Transverse colon (tissue), 4 donors: ENCODE measurements at regions not wholly inside any gene's neighbourhood (a gene's known extent, or its start where the extent isn't known, plus 50 kb on each side); places are given as distances from the start of the nearest gene placed in this dataset.

Experiments used
- DNase-seq: peaks from one replicate; pipeline ENCODE4 v3.0.0-alpha.2; 2019
- H3K27ac ChIP-seq, 4 donors: fragments of 200-600 bp; sonication (generic); 2 replicates each; pipeline ENCODE4 v1.5.1; 2016 to 2018; ENCODE audit warnings: inconsistent platforms in 4 of 4
- H3K27me3 ChIP-seq: fragments of 200-600 bp; sonication (generic); 2 replicates; pipeline ENCODE4 v1.5.1; 2017; ENCODE audit warnings: inconsistent platforms
- H3K36me3 ChIP-seq, 4 donors: fragments of 200-600 bp; sonication (generic); 2 replicates each; pipeline ENCODE4 v1.5.1; 2017 to 2019; ENCODE audit warnings: inconsistent platforms in 4 of 4
- H3K4me1 ChIP-seq, 4 donors: fragments of 200-600 bp; sonication (generic); 2 replicates each; pipeline ENCODE4 v1.5.1; 2017 to 2020; ENCODE audit warnings: inconsistent platforms in 4 of 4
- H3K4me3 ChIP-seq, 4 donors: fragments of 200-600 bp; sonication (generic); 1 replicate in 1 of 4; 2 replicates in 3 of 4; pipeline versions ENCODE4 v1.5.1 to v1.6.1; 2017 to 2019; ENCODE audit warnings: inconsistent platforms in 4 of 4
- H3K9me3 ChIP-seq, 2 donors: fragments of 200-600 bp; sonication (generic); 2 replicates each; pipeline ENCODE4 v1.5.1; 2017 to 2019; ENCODE audit warnings: inconsistent platforms in 2 of 2
- CTCF ChIP-seq, 5 experiments: fragments of 200-600 bp in 3 of 5; fragments of 450-650 bp in 2 of 5; sonication (generic) in 3 of 5; IDR thresholded peaks; 1 replicate in 2 of 5; 2 replicates in 3 of 5; pipeline ENCODE4 v1.5.1; 2016 to 2017; ENCODE audit warnings: antibody characterized with exemption in 5 of 5, inconsistent platforms in 3 of 5, mild to moderate bottlenecking in 2 of 5, moderate library complexity in 1 of 5
- EP300 ChIP-seq: sonication (generic); formaldehyde crosslinking; IDR thresholded peaks from one replicate; pipeline ENCODE4 v1.6.1; 2017; ENCODE audit warnings: antibody characterized with exemption, low read depth
- POLR2A ChIP-seq: fragments of 450-650 bp; IDR thresholded peaks from one replicate; pipeline ENCODE4 v1.6.1; 2016; ENCODE audit warnings: antibody characterized with exemption, mild to moderate bottlenecking, moderate library complexity
- POLR2AphosphoS5 ChIP-seq, 3 donors: sonication (generic); formaldehyde crosslinking; IDR thresholded peaks; one replicate each; pipeline ENCODE4 v1.6.1; 2016; ENCODE audit warnings: antibody characterized with exemption in 3 of 3
- WGBS, 2 donors: methylation state at CpG; one replicate each; pipeline ENCODE4 v1.1.5; 2018; ENCODE audit warnings: low coverage in 1 of 2; 5-methylcytosine and 5-hydroxymethylcytosine counted together
- in situ Hi-C, 4 donors: fragments of 200-750 bp; cut with MboI; loops; one replicate each; pipeline versions ENCODE4 v1.15.0 to v1.15.1; 2017; ENCODE audit warnings: low sequenced_read_pairs in 3 of 4, low pct_ligation_motif_present in 1 of 4, low pct_unique_long_range_greater_than_20kb in 1 of 4
- intact Hi-C: fragments of 100-400 bp; cut with DNase I; formaldehyde crosslinking; loops from one replicate; pipeline ENCODE4 v1.15.1; 2023; ENCODE audit warnings: low total_unique reads

- Histone ChIP-seq H3K27ac (no peak overlapping the region), H3K4me3 (no peak overlapping the region), H3K36me3 (no peaks in the 10 kb centered on the region), H3K4me1 (no peaks in the 10 kb centered on the region), H3K9me3 (no peaks in the 10 kb centered on the region), H3K27me3 (no peaks in the 10 kb centered on the region)
- in situ Hi-C loops (no loop called here), intact Hi-C loops (no loop called here)
- no peak for DNase-seq
- TF ChIP-seq EP300 (no peak), POLR2AphosphoS5 (IDR thresholded peaks at IDR 0.05) (no peak), POLR2A (no peak), CTCF (IDR thresholded peaks at IDR 0.05) (no peak)
- 77 to 80% methylated on average over 1 to 4 of the region's 4 CpGs for WGBS, 2 donors
Measured at GRCh38 chr6:91683240-91683639, 1096.4 kb upstream of the MAP3K7 start.

GRCh38 chr6:91681296-91681695, 1094.4 kb upstream of the MAP3K7 start:
- H3K4me1 ChIP-seq: no peaks in the 10 kb centered on the region
- no peak for TF ChIP-seq POLR2A
- no peak overlapping the region for H3K4me3 ChIP-seq
- intact Hi-C loops (no loop called here), in situ Hi-C loops (no loop called here)
- WGBS, 2 donors: 76 to 79% methylated on average over 7 of the region's 7 CpGs
- no peaks in the 10 kb centered on the region for H3K36me3 ChIP-seq
- no peaks in the 10 kb centered on the region for H3K9me3 ChIP-seq
- no peak for DNase-seq
- no peaks in the 10 kb centered on the region for H3K27me3 ChIP-seq
- no peak overlapping the region for H3K27ac ChIP-seq

GRCh38 chr6:91678679-91679446, 1092.0 kb upstream of the MAP3K7 start:
- TF ChIP-seq POLR2AphosphoS5 (IDR thresholded peaks at IDR 0.05): no peak
- TF ChIP-seq EP300: no peak
- TF ChIP-seq POLR2A: no peak
- no peak for TF ChIP-seq CTCF (IDR thresholded peaks at IDR 0.05)

GRCh38 chr6:91672201-91672600, 1085.3 kb upstream of the MAP3K7 start:
- Histone ChIP-seq H3K27me3 (no peaks in the 10 kb centered on the region), H3K4me1 (no peaks in the 10 kb centered on the region), H3K9me3 (no peaks in the 10 kb centered on the region), H3K27ac (no peak overlapping the region), H3K4me3 (no peak overlapping the region), H3K36me3 (no peaks in the 10 kb centered on the region)
- in situ Hi-C loops: no loop called here
- no peak for DNase-seq
- intact Hi-C loops: no loop called here
- WGBS, 2 donors: 42 to 56% methylated on average over 1 of the region's 1 CpG
- no peak for TF ChIP-seq POLR2A
- no peak for TF ChIP-seq CTCF (IDR thresholded peaks at IDR 0.05)
- no peak for TF ChIP-seq POLR2AphosphoS5 (IDR thresholded peaks at IDR 0.05)
- TF ChIP-seq EP300: no peak

More at GRCh38 chr6:91678679-91679446, 1092.0 kb upstream of the MAP3K7 start:
- Histone ChIP-seq H3K4me3 (no peak overlapping the region), H3K27me3 (no peaks in the 10 kb centered on the region), H3K9me3 (no peaks in the 10 kb centered on the region), H3K27ac (no peak overlapping the region), H3K36me3 (no peaks in the 10 kb centered on the region), H3K4me1 (no peaks in the 10 kb centered on the region)
- DNase-seq: no peak
- intact Hi-C loops: no loop called here
- in situ Hi-C loops: no loop called here
- WGBS, 2 donors: 54 to 59% methylated on average over 4 to 5 of the region's 5 CpGs

GRCh38 chr6:91669871-91670268, 1083.0 kb upstream of the MAP3K7 start:
- Histone ChIP-seq H3K27ac (no peak overlapping the region), H3K4me1 (no peaks in the 10 kb centered on the region), H3K9me3 (no peaks in the 10 kb centered on the region), H3K36me3 (no peaks in the 10 kb centered on the region), H3K27me3 (no peaks in the 10 kb centered on the region), H3K4me3 (no peak overlapping the region)
- DNase-seq: no peak
- WGBS, 2 donors: 43 to 54% methylated on average over 3 of the region's 3 CpGs
- TF ChIP-seq POLR2AphosphoS5 (IDR thresholded peaks at IDR 0.05): no peak
- no peak for TF ChIP-seq POLR2A
- no peak for TF ChIP-seq CTCF (IDR thresholded peaks at IDR 0.05)
- no peak for TF ChIP-seq EP300
- intact Hi-C loops (no loop called here), in situ Hi-C loops (no loop called here)
